ENCODE measurements at regions not wholly inside any gene's neighbourhood (a gene's known extent, or its start where the extent isn't known, plus 50 kb on each side); places are given as distances from the start of the nearest gene placed in this dataset.

- no peak for TF ChIP-seq TAF1 (IDR thresholded peaks at IDR 0.05; ENCODE audit: borderline replicate concordance, low read depth, low read length)
- TF ChIP-seq POLR2A (IDR thresholded peaks at IDR 0.05; ENCODE audit: low read depth, low read length), result no peak
Observed at GRCh38 chr2:226431288-226431948, 368.2 kb downstream of the IRS1 start.

All from GM12892 (cell line).